HCT116 (cell line): ENCODE measurements at regions not wholly inside any gene's neighbourhood (a gene's known extent, or its start where the extent isn't known, plus 50 kb on each side); places are given as distances from the start of the nearest gene placed in this dataset.

Source experiments
- ATAC-seq: fragments of 200-7000 bp; cut with Tn5 transposase; 2 replicates; pipeline ENCODE4 v1.9.1; 2020; ENCODE audit warnings: mild to moderate bottlenecking, moderate library complexity
- BruUV-seq: library from RNA; stranded (reverse); fragments of 400-500 nt; replicated peaks from 2 replicates; lab custom pipeline; 2021; lab: Mats Ljungman, UMichigan
- CTCF ChIA-PET: fragments of 300-600 bp; sonication (Branson Sonifier 250); formaldehyde crosslinking; loops from one replicate; lab custom pipeline; 2021; ENCODE audit warnings: antibody characterized with exemption; lab: Charles Lee
- POLR2A ChIA-PET: fragments of 300-600, 350-600 bp; sonication (Branson Sonifier 250); formaldehyde crosslinking; loops from one replicate; lab custom pipeline; 2021; ENCODE audit warnings: antibody characterized with exemption; lab: Charles Lee
- RAD21 ChIA-PET, 2 experiments: fragments of 300-600 bp; sonication (Branson Sonifier 250); formaldehyde crosslinking; loops; one replicate each; lab custom pipeline; 2023; ENCODE audit warnings: low total read pairs in 2 of 2; ENCODE audit not compliant: uncharacterized antibody in 2 of 2, unreplicated experiment in 2 of 2, low non-redundant PET in 1 of 2; lab: Charles Lee
- DNase-seq: peaks from one replicate; pipeline ENCODE4 v3.0.0-alpha.2; 2010; ENCODE audit warnings: low read depth, low spot score
- H2AFZ ChIP-seq: fragments of 200-600 bp; shearing (Covaris generic), sonication (generic); 2 replicates; pipeline ENCODE4 v1.6.1; 2017; ENCODE audit warnings: low read depth, mixed run types, mixed read lengths, antibody characterized with exemption, low read length; ENCODE audit not compliant: poor library complexity, severe bottlenecking
- H3K27ac ChIP-seq: 2 replicates; pipeline ENCODE4 v1.5.1; 2012; ENCODE audit warnings: low read depth, low read length
- H3K27me3 ChIP-seq: fragments of 200-600 bp; sonication (generic); 2 replicates; pipeline ENCODE4 v1.6.1; 2016; ENCODE audit warnings: mixed run types, low read length, mixed read lengths; ENCODE audit not compliant: insufficient read depth
- H3K36me3 ChIP-seq, 2 experiments: fragments of 200-500 bp in 1 of 2; fragments of 200-600 bp in 1 of 2; sonication (Bioruptor generic) in 1 of 2; sonication (generic) in 1 of 2; 2 replicates each; pipeline versions ENCODE4 v1.5.1 to v1.6.1; 2014 to 2016; ENCODE audit warnings: low read length in 2 of 2, inconsistent platforms in 1 of 2, mixed read lengths in 1 of 2, mixed run types in 1 of 2; ENCODE audit not compliant: insufficient read depth in 2 of 2, control insufficient read depth in 1 of 2
- H3K4me1 ChIP-seq, 2 experiments: fragments of 200-600 bp in 1 of 2; sonication (generic) in 1 of 2; 2 replicates each; pipeline versions ENCODE4 v1.5.1 to v1.6.1; 2012 to 2017; ENCODE audit warnings: low read length in 2 of 2, inconsistent platforms in 1 of 2, mild to moderate bottlenecking in 1 of 2, mixed read lengths in 1 of 2, mixed run types in 1 of 2, moderate library complexity in 1 of 2; ENCODE audit not compliant: insufficient read depth in 2 of 2, control insufficient read depth in 1 of 2
- H3K4me2 ChIP-seq: fragments of 200-600 bp; sonication (generic); 2 replicates; pipeline ENCODE4 v1.6.1; 2017; ENCODE audit warnings: mixed run types, low read length, mixed read lengths
- H3K4me3 ChIP-seq, 2 experiments: fragments of 200-600 bp in 1 of 2; sonication (generic) in 1 of 2; replicated peaks in 1 of 2; 2 replicates each; pipeline ENCODE4 v1.5.1; 2011 to 2016; ENCODE audit warnings: low read length in 2 of 2, control low read depth in 1 of 2, low read depth in 1 of 2, mild to moderate bottlenecking in 1 of 2, mixed read lengths in 1 of 2, mixed run types in 1 of 2
- H3K79me2 ChIP-seq: fragments of 200-600 bp; sonication (generic); 2 replicates; pipeline ENCODE4 v1.6.1; 2017; ENCODE audit warnings: mild to moderate bottlenecking, mixed run types, low read length, moderate library complexity, mixed read lengths; ENCODE audit not compliant: insufficient read depth
- H3K9ac ChIP-seq: fragments of 200-600 bp; sonication (generic); 2 replicates; pipeline ENCODE4 v1.6.1; 2016; ENCODE audit warnings: low read length, mixed read lengths
- H3K9me2 ChIP-seq: fragments of 200-600 bp; sonication (generic), shearing (Covaris generic); 2 replicates; pipeline ENCODE4 v1.6.1; 2017; ENCODE audit warnings: mixed run types, mild to moderate bottlenecking, moderate library complexity; ENCODE audit not compliant: insufficient read depth
- H3K9me3 ChIP-seq, 2 experiments: fragments of 200-500 bp in 1 of 2; fragments of 200-600 bp in 1 of 2; sonication (Bioruptor generic) in 1 of 2; sonication (generic) in 1 of 2; 2 replicates each; pipeline ENCODE4 v1.6.1; 2014 to 2017; ENCODE audit warnings: low read length in 2 of 2, mixed read lengths in 2 of 2, inconsistent platforms in 1 of 2, low read depth in 1 of 2, mild to moderate bottlenecking in 1 of 2, mixed run types in 1 of 2, moderate library complexity in 1 of 2; ENCODE audit not compliant: control insufficient read depth in 1 of 2, insufficient read depth in 1 of 2
- H4K20me1 ChIP-seq: fragments of 200-600 bp; sonication (generic), shearing (Covaris generic); 2 replicates; pipeline ENCODE4 v1.6.1; 2017; ENCODE audit warnings: mixed run types, mild to moderate bottlenecking, moderate library complexity; ENCODE audit not compliant: insufficient read depth
- CBX3 ChIP-seq: IDR thresholded peaks from 2 replicates; pipeline ENCODE4 v1.6.1; 2012; ENCODE audit warnings: low read depth
- CEBPB ChIP-seq: IDR thresholded peaks from 2 replicates; pipeline ENCODE4 v1.6.1; 2012; ENCODE audit warnings: low read depth
- EGR1 ChIP-seq: IDR thresholded peaks from 2 replicates; pipeline ENCODE4 v1.6.1; 2012; ENCODE audit warnings: low read depth
- EZH2 ChIP-seq: fragments of 200-600 bp; sonication (generic); IDR thresholded peaks from 2 replicates; pipeline ENCODE4 v1.6.1; 2017; ENCODE audit warnings: antibody characterized with exemption, mixed run types
- EZH2phosphoT487 ChIP-seq: fragments of 200-600 bp; IDR thresholded peaks from 2 replicates; pipeline ENCODE4 v1.6.1; 2018; ENCODE audit warnings: antibody characterized with exemption, borderline replicate concordance
- POLR2A ChIP-seq: IDR thresholded peaks from 2 replicates; pipeline ENCODE4 v1.7.0; 2011; ENCODE audit warnings: borderline replicate concordance; ENCODE audit not compliant: insufficient read depth, insufficient read length; ENCODE audit errors: extremely low read depth
- POLR2AphosphoS5 ChIP-seq: IDR thresholded peaks from 2 replicates; pipeline ENCODE4 v1.6.1; 2011; ENCODE audit warnings: mild to moderate bottlenecking, low read depth, low read length, moderate library complexity
- RAD21 ChIP-seq: IDR thresholded peaks from 2 replicates; pipeline ENCODE4 v1.6.1; 2012; ENCODE audit warnings: low read depth, mild to moderate bottlenecking
- SIN3A ChIP-seq: IDR thresholded peaks from 2 replicates; pipeline ENCODE4 v1.6.1; 2012; ENCODE audit warnings: low read depth
- SP1 ChIP-seq: IDR thresholded peaks from 2 replicates; pipeline ENCODE4 v1.6.1; 2012; ENCODE audit warnings: low read depth
- SRF ChIP-seq: IDR thresholded peaks from 2 replicates; pipeline ENCODE4 v1.6.1; 2012; ENCODE audit warnings: low read depth
- TCF7L2 ChIP-seq: IDR thresholded peaks from 2 replicates; pipeline ENCODE4 v1.7.0; 2011; ENCODE audit warnings: borderline replicate concordance, inconsistent platforms; ENCODE audit not compliant: insufficient read depth, insufficient read length; ENCODE audit errors: extremely low read depth
- ZNF274 ChIP-seq: fragments of 200-500 bp; sonication (Bioruptor generic); IDR thresholded peaks from 2 replicates; pipeline ENCODE4 v1.6.1; 2014; ENCODE audit warnings: mild to moderate bottlenecking, low read depth, low read length, inconsistent platforms
- intact Hi-C: fragments of 100-400 bp; cut with micrococcal nuclease; formaldehyde crosslinking; loops from 2 replicates; pipeline ENCODE4 v1.10.0; 2022
- TF ChIP-seq, protein P1 (sequence below): IDR thresholded peaks from 2 replicates; pipeline ENCODE4 v1.6.1; 2011; ENCODE audit warnings: mild to moderate bottlenecking, low read length, moderate library complexity; ENCODE audit not compliant: insufficient replicate concordance; ENCODE audit errors: extremely low read depth
- TF ChIP-seq, protein P2 (sequence below), 3 experiments: fragments of 200-600 bp in 1 of 3; sonication (generic) in 1 of 3; IDR thresholded peaks in 2 of 3; conservative IDR thresholded peaks in 1 of 3; 2 replicates each; pipeline ENCODE4 v1.5.1; 2012 to 2017; ENCODE audit warnings: low read depth in 2 of 3, low read length in 2 of 3, antibody characterized with exemption in 1 of 3, borderline replicate concordance in 1 of 3, control low read depth in 1 of 3, mild to moderate bottlenecking in 1 of 3, mixed read lengths in 1 of 3, mixed run types in 1 of 3, moderate library complexity in 1 of 3; ENCODE audit not compliant: insufficient read depth in 1 of 3
- TF ChIP-seq, protein P3 (sequence below): IDR thresholded peaks from 2 replicates; pipeline ENCODE4 v1.6.1; 2012
- TF ChIP-seq, protein P4 (sequence below): IDR thresholded peaks from 2 replicates; pipeline ENCODE4 v1.6.1; 2012; ENCODE audit warnings: low read depth
- TF ChIP-seq, protein P5 (sequence below): IDR thresholded peaks from 2 replicates; pipeline ENCODE4 v1.6.1; 2012

DNA sequence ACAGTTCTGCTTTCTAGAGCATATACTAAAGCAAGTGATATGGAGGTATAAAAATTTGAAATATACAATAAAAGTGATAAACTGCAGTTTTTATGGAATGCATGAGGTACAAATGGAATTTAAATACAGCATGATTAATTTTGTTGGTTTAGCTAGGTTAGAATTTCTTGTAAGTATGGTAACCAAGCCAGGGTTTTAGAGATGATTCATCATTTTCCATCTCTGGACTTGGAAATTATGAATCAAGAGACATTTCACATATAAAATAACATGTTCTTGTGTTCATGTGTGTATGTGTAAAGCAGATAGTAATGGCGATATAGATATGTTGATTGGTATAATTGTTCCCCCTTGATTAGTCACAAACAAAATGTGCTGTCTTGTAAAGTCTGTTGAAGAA, 1219.8 kb downstream of the CDH8 start:
- RAD21 ChIA-PET = no interaction called here
- intact Hi-C loops = no loop called here
- H4K20me1 ChIP-seq = no peaks in the 10 kb centered on the region
- H3K9me3 ChIP-seq = peaks cover 6 to 35% of the 10 kb centered on the region in 2 experiments; a peak in 2 of 4 replicates
- no peak overlapping the region for H2AFZ ChIP-seq
- no peaks in the 10 kb centered on the region for H3K27me3 ChIP-seq
- H3K27ac ChIP-seq = no peak overlapping the region
- H3K4me1 ChIP-seq = no peaks in the 10 kb centered on the region
- H3K4me3 ChIP-seq = no peak overlapping the region
- TF ChIP-seq, protein P1, sequence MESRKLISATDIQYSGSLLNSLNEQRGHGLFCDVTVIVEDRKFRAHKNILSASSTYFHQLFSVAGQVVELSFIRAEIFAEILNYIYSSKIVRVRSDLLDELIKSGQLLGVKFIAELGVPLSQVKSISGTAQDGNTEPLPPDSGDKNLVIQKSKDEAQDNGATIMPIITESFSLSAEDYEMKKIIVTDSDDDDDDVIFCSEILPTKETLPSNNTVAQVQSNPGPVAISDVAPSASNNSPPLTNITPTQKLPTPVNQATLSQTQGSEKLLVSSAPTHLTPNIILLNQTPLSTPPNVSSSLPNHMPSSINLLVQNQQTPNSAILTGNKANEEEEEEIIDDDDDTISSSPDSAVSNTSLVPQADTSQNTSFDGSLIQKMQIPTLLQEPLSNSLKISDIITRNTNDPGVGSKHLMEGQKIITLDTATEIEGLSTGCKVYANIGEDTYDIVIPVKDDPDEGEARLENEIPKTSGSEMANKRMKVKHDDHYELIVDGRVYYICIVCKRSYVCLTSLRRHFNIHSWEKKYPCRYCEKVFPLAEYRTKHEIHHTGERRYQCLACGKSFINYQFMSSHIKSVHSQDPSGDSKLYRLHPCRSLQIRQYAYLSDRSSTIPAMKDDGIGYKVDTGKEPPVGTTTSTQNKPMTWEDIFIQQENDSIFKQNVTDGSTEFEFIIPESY = no peak
- TF ChIP-seq, protein P2, sequence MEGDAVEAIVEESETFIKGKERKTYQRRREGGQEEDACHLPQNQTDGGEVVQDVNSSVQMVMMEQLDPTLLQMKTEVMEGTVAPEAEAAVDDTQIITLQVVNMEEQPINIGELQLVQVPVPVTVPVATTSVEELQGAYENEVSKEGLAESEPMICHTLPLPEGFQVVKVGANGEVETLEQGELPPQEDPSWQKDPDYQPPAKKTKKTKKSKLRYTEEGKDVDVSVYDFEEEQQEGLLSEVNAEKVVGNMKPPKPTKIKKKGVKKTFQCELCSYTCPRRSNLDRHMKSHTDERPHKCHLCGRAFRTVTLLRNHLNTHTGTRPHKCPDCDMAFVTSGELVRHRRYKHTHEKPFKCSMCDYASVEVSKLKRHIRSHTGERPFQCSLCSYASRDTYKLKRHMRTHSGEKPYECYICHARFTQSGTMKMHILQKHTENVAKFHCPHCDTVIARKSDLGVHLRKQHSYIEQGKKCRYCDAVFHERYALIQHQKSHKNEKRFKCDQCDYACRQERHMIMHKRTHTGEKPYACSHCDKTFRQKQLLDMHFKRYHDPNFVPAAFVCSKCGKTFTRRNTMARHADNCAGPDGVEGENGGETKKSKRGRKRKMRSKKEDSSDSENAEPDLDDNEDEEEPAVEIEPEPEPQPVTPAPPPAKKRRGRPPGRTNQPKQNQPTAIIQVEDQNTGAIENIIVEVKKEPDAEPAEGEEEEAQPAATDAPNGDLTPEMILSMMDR (IDR thresholded peaks at IDR 0.05 in 2 of 3, conservative IDR thresholded peaks at IDR 0.05 in 1 of 3; ENCODE audit: borderline replicate concordance in 1 of 3, insufficient read depth in 1 of 3, low read depth in 2 of 3, low read length in 2 of 3) = no peak
- TF ChIP-seq SRF = no peak
- no peak for TF ChIP-seq EZH2phosphoT487
- TF ChIP-seq, protein P3, sequence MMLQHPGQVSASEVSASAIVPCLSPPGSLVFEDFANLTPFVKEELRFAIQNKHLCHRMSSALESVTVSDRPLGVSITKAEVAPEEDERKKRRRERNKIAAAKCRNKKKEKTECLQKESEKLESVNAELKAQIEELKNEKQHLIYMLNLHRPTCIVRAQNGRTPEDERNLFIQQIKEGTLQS = no peak
- TF ChIP-seq EGR1 = no peak
- no peak for TF ChIP-seq RAD21
- no peak for TF ChIP-seq ZNF274
- no peak for TF ChIP-seq CEBPB
- TF ChIP-seq CBX3 = no peak
- TF ChIP-seq TCF7L2 = no peak
- no peak for TF ChIP-seq POLR2AphosphoS5
- no peak for TF ChIP-seq POLR2A
- TF ChIP-seq, protein P4, sequence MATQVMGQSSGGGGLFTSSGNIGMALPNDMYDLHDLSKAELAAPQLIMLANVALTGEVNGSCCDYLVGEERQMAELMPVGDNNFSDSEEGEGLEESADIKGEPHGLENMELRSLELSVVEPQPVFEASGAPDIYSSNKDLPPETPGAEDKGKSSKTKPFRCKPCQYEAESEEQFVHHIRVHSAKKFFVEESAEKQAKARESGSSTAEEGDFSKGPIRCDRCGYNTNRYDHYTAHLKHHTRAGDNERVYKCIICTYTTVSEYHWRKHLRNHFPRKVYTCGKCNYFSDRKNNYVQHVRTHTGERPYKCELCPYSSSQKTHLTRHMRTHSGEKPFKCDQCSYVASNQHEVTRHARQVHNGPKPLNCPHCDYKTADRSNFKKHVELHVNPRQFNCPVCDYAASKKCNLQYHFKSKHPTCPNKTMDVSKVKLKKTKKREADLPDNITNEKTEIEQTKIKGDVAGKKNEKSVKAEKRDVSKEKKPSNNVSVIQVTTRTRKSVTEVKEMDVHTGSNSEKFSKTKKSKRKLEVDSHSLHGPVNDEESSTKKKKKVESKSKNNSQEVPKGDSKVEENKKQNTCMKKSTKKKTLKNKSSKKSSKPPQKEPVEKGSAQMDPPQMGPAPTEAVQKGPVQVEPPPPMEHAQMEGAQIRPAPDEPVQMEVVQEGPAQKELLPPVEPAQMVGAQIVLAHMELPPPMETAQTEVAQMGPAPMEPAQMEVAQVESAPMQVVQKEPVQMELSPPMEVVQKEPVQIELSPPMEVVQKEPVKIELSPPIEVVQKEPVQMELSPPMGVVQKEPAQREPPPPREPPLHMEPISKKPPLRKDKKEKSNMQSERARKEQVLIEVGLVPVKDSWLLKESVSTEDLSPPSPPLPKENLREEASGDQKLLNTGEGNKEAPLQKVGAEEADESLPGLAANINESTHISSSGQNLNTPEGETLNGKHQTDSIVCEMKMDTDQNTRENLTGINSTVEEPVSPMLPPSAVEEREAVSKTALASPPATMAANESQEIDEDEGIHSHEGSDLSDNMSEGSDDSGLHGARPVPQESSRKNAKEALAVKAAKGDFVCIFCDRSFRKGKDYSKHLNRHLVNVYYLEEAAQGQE = no peak
- no peak for TF ChIP-seq SP1
- TF ChIP-seq EZH2 = no peak
- no peak for TF ChIP-seq SIN3A
- TF ChIP-seq, protein P5, sequence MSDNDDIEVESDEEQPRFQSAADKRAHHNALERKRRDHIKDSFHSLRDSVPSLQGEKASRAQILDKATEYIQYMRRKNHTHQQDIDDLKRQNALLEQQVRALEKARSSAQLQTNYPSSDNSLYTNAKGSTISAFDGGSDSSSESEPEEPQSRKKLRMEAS = no peak
- H3K4me2 ChIP-seq = no peak overlapping the region
- no peaks in the 10 kb centered on the region for H3K9me2 ChIP-seq
- CTCF ChIA-PET = no interaction called here
- H3K9ac ChIP-seq = no peak overlapping the region
- ATAC-seq = no peak
- DNase-seq = no peak
- POLR2A ChIA-PET = no interaction called here
- no TSS peak for BruUV-seq
- no peaks in the 10 kb centered on the region for H3K79me2 ChIP-seq
- no peaks in the 10 kb centered on the region for H3K36me3 ChIP-seq
